Inferior parietal cortex (tissue), 1 donor: ENCODE measurements at regions not wholly inside any gene's neighbourhood (a gene's known extent, or its start where the extent isn't known, plus 50 kb on each side); places are given as distances from the start of the nearest gene placed in this dataset.
"Not testable (repeated sequence)": the region's sequence is repeated elsewhere in the genome, so short reads cannot be mapped to it uniquely, and the experiment has no call there.

Source experiments
- DNase-seq: peaks from one replicate; pipeline ENCODE4 v3.0.0-alpha.2; 2016; ENCODE audit errors: extremely low spot score

- no peak for DNase-seq
Observed at GRCh38 chr6:144434308-144434990, 149.3 kb downstream of the UTRN start.

- no peak for DNase-seq
Observed at GRCh38 chr6:144435602-144436426, 150.7 kb downstream of the UTRN start.

GRCh38 chr6:144437105-144437504, 152.0 kb downstream of the UTRN start:
- no peak for DNase-seq

- DNase-seq: no peak
Observed at GRCh38 chr6:144438103-144438502, 153.0 kb downstream of the UTRN start.

- no peak for DNase-seq
Observed at GRCh38 chr6:144439016-144439415, 153.9 kb downstream of the UTRN start.

- DNase-seq: not testable (repeated sequence)
Observed at GRCh38 chr6:144441801-144442200, 156.7 kb downstream of the UTRN start.

- no peak for DNase-seq
Observed at GRCh38 chr6:144443157-144443556, 158.0 kb downstream of the UTRN start.

- DNase-seq: no peak
Observed at GRCh38 chr6:144447472-144447871, 162.3 kb downstream of the UTRN start.

- DNase-seq: no peak
Observed at GRCh38 chr6:144449218-144449617, 164.1 kb downstream of the UTRN start.

- no peak for DNase-seq
Observed at GRCh38 chr6:144449911-144450597, 164.9 kb downstream of the UTRN start.

- DNase-seq: no peak
Observed at GRCh38 chr6:144460327-144461095, 175.4 kb downstream of the UTRN start.

- DNase-seq: no peak
Observed at GRCh38 chr6:144462058-144462457, 176.9 kb downstream of the UTRN start.

GRCh38 chr6:144466716-144467115, 181.6 kb downstream of the UTRN start:
- DNase-seq: no peak

GRCh38 chr6:144467172-144467762, 182.1 kb downstream of the UTRN start:
- no peak for DNase-seq

GRCh38 chr6:144467921-144468320, 182.8 kb downstream of the UTRN start:
- DNase-seq: no peak

GRCh38 chr6:144468709-144469108, 183.6 kb downstream of the UTRN start:
- DNase-seq: no peak

GRCh38 chr6:144469144-144469575, 184.0 kb downstream of the UTRN start:
- no peak for DNase-seq

GRCh38 chr6:144470201-144470600, 185.1 kb downstream of the UTRN start:
- DNase-seq: not testable (repeated sequence)

GRCh38 chr6:144471986-144472385, 186.9 kb downstream of the UTRN start:
- DNase-seq: no peak

- DNase-seq: no peak
Observed at GRCh38 chr6:144474290-144474689, 189.2 kb downstream of the UTRN start.

- no peak for DNase-seq
Observed at GRCh38 chr6:144474904-144475303, 189.8 kb downstream of the UTRN start.
